ENCODE measurements at regions not wholly inside any gene's neighbourhood (a gene's known extent, or its start where the extent isn't known, plus 50 kb on each side); places are given as distances from the start of the nearest gene placed in this dataset.

DNA sequence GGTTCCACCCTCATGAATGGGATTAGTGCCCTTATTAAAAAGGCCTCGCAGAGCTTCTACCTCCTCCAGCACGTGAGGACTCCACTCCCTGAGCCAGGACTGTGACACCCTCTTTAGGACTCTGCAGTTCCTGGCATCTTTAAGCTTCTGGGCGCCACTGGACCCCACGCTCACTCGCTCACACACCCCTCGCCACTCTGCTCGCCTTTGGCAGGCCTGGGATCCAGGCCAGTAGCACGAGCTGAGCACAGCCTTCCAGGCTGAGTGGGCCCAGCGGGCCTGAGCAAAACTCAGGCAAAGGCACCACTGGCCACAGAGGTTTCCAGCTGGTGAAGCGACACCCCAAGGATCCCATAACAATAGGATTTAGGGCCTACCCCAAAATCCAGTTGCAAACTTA is 107.9 kb upstream of the GPC1 start:
- TF ChIP-seq, protein P1, sequence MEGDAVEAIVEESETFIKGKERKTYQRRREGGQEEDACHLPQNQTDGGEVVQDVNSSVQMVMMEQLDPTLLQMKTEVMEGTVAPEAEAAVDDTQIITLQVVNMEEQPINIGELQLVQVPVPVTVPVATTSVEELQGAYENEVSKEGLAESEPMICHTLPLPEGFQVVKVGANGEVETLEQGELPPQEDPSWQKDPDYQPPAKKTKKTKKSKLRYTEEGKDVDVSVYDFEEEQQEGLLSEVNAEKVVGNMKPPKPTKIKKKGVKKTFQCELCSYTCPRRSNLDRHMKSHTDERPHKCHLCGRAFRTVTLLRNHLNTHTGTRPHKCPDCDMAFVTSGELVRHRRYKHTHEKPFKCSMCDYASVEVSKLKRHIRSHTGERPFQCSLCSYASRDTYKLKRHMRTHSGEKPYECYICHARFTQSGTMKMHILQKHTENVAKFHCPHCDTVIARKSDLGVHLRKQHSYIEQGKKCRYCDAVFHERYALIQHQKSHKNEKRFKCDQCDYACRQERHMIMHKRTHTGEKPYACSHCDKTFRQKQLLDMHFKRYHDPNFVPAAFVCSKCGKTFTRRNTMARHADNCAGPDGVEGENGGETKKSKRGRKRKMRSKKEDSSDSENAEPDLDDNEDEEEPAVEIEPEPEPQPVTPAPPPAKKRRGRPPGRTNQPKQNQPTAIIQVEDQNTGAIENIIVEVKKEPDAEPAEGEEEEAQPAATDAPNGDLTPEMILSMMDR (IDR thresholded peaks at IDR 0.05): no peak
- no peak for TF ChIP-seq POLR2A (IDR thresholded peaks at IDR 0.05)
